Tibial nerve (tissue), 4 donors: ENCODE measurements at regions not wholly inside any gene's neighbourhood (a gene's known extent, or its start where the extent isn't known, plus 50 kb on each side); places are given as distances from the start of the nearest gene placed in this dataset.

Experiments used
- DNase-seq, 2 donors: peaks; one replicate each; pipeline ENCODE4 v3.0.0-alpha.2; 2019; ENCODE audit warnings: low spot score in 2 of 2
- H3K27ac ChIP-seq, 4 donors: fragments of 200-600 bp; sonication (generic) in 3 of 4; one replicate each; pipeline ENCODE4 v1.5.1; 2017 to 2019; ENCODE audit warnings: mild to moderate bottlenecking in 1 of 4
- H3K27me3 ChIP-seq, 2 donors: fragments of 200-600 bp; sonication (generic) in 1 of 2; one replicate each; pipeline versions ENCODE4 v1.5.1 to v1.6.0; 2017 to 2019
- H3K36me3 ChIP-seq, 3 donors: fragments of 200-600 bp; sonication (generic); one replicate each; pipeline ENCODE4 v1.5.1; 2018 to 2019
- H3K4me1 ChIP-seq, 4 donors: fragments of 200-600 bp; sonication (generic) in 3 of 4; one replicate each; pipeline ENCODE4 v1.5.1; 2017 to 2019
- H3K4me3 ChIP-seq, 4 donors: fragments of 200-600 bp; sonication (generic) in 3 of 4; one replicate each; pipeline ENCODE4 v1.5.1; 2017 to 2019; ENCODE audit warnings: mild to moderate bottlenecking in 1 of 4, moderate library complexity in 1 of 4
- H3K9me3 ChIP-seq, 4 donors: fragments of 200-600 bp; sonication (generic) in 3 of 4; one replicate each; pipeline ENCODE4 v1.5.1; 2017 to 2019
- CTCF ChIP-seq, 5 experiments: fragments of 200-600 bp in 3 of 5; fragments of 450-650 bp in 2 of 5; sonication (generic) in 3 of 5; IDR thresholded peaks; one replicate each; pipeline ENCODE4 v1.5.1; 2016 to 2019; ENCODE audit warnings: antibody characterized with exemption in 5 of 5, mild to moderate bottlenecking in 3 of 5, moderate library complexity in 2 of 5
- EP300 ChIP-seq, 2 donors: sonication (generic); formaldehyde crosslinking; IDR thresholded peaks; one replicate each; pipeline ENCODE4 v1.6.1; 2017; ENCODE audit warnings: antibody characterized with exemption in 2 of 2, mild to moderate bottlenecking in 1 of 2
- POLR2A ChIP-seq, 2 donors: fragments of 450-650 bp; IDR thresholded peaks; one replicate each; pipeline ENCODE4 v1.6.1; 2017; ENCODE audit warnings: antibody characterized with exemption in 2 of 2, mild to moderate bottlenecking in 2 of 2, moderate library complexity in 2 of 2
- WGBS, 2 donors: methylation state at CpG; one replicate each; pipeline ENCODE4 v1.1.5; 2018; 5-methylcytosine and 5-hydroxymethylcytosine counted together

DNA sequence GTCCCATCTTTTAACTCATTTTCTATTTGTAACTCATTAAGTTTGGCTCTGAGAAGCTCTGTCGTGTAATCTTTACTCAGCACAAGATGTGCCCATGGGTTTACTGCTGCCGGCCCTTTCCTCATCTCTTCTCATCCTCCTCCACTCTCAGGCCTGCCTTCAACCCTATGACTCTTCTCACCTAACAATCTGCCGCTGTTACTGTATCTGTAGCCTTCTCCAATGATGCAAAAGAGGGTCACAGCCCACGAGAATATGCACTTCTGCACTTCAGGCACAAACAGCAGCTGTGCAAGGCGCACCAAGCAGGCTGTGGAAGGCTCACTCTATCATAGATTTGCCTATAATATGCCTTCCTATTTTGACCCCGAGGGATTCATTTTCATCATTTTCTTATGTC, 546.5 kb upstream of the GALNTL6 start:
- 69 to 71% methylated on average over 6 of the region's 6 CpGs for WGBS, 2 donors
- no peaks in the 10 kb centered on the region for H3K27me3 ChIP-seq
- no peak for DNase-seq
- no peak overlapping the region for H3K4me3 ChIP-seq
- H3K27ac ChIP-seq = no peak overlapping the region
- no peaks in the 10 kb centered on the region for H3K9me3 ChIP-seq
- H3K4me1 ChIP-seq = no peaks in the 10 kb centered on the region
- H3K36me3 ChIP-seq = no peaks in the 10 kb centered on the region
- TF ChIP-seq EP300 (IDR thresholded peaks at IDR 0.05) = no peak
- no peak for TF ChIP-seq CTCF (IDR thresholded peaks at IDR 0.05)
- no peak for TF ChIP-seq POLR2A (IDR thresholded peaks at IDR 0.05)

- H3K9me3 ChIP-seq = peaks cover 0 to 3% (median 0%) of the 10 kb centered on the region in 4 donors
- no peak overlapping the region for H3K27ac ChIP-seq
- WGBS, 2 donors = 73 to 81% methylated on average over 1 of the region's 1 CpG
- no peaks in the 10 kb centered on the region for H3K36me3 ChIP-seq
- no peaks in the 10 kb centered on the region for H3K4me1 ChIP-seq
- TF ChIP-seq CTCF (IDR thresholded peaks at IDR 0.05) (no peak), EP300 (IDR thresholded peaks at IDR 0.05) (no peak), POLR2A (IDR thresholded peaks at IDR 0.05) (no peak)
- H3K4me3 ChIP-seq = no peak overlapping the region
- no peak for DNase-seq
- no peaks in the 10 kb centered on the region for H3K27me3 ChIP-seq
Observed at GRCh38 chr4:171265190-171265818, 547.9 kb upstream of the GALNTL6 start.

DNA sequence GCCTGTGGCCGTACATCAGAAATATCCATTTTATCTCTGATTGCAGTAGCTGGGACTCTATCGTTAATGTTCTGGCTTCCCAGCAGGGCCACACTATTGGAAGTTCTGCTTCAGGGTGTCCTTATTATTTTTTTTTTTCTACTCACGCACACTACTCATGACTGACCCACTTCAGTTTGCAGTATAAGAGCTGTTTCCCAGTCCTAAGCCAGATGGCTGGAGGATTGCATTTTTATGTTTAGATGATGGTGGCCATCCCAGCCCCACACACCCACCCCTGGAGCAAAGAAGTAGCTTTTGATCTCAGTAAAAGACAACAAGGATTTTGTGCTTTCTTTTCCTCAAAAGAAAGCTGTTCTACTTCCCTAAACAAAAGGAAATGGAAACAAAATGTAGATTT, 557.0 kb upstream of the GALNTL6 start:
- TF ChIP-seq EP300 (IDR thresholded peaks at IDR 0.05) = no peak
- no peak for TF ChIP-seq CTCF (IDR thresholded peaks at IDR 0.05)
- TF ChIP-seq POLR2A (IDR thresholded peaks at IDR 0.05) = no peak
- WGBS, 2 donors = 72 to 82% methylated on average over 3 of the region's 3 CpGs
- H3K4me3 ChIP-seq = no peak overlapping the region
- H3K9me3 ChIP-seq = peaks cover 0 to 5% (median 0%) of the 10 kb centered on the region in 4 donors
- no peak for DNase-seq
- H3K36me3 ChIP-seq = no peaks in the 10 kb centered on the region
- no peak overlapping the region for H3K27ac ChIP-seq
- no peaks in the 10 kb centered on the region for H3K4me1 ChIP-seq
- H3K27me3 ChIP-seq = no peaks in the 10 kb centered on the region

GRCh38 chr4:171246948-171247347, 566.3 kb upstream of the GALNTL6 start:
- DNase-seq = no peak
- no peaks in the 10 kb centered on the region for H3K9me3 ChIP-seq
- H3K4me1 ChIP-seq = no peaks in the 10 kb centered on the region
- no peak overlapping the region for H3K27ac ChIP-seq
- H3K4me3 ChIP-seq = no peak overlapping the region
- TF ChIP-seq POLR2A (IDR thresholded peaks at IDR 0.05) (no peak), EP300 (IDR thresholded peaks at IDR 0.05) (no peak), CTCF (IDR thresholded peaks at IDR 0.05) (no peak)
- no peaks in the 10 kb centered on the region for H3K36me3 ChIP-seq
- H3K27me3 ChIP-seq = no peaks in the 10 kb centered on the region

DNA sequence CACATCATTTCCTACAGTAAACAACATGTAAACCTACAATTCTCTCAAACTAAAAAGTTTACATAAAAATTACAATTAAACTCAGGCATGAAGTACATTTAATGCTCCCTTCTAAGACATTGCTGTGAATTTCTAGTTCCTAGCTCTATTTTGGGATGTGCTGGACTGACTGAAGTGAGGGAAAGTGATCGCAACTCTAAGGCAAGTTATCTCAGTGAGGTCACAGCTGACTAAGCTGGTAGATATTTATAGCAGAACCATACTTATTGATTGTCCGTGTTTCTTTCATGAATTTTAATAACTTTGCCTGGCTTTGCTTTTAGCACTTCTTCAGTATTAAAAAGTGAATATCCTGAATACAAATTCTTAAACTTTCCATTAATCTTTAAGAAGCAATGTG, 570.4 kb upstream of the GALNTL6 start:
- no peaks in the 10 kb centered on the region for H3K36me3 ChIP-seq
- 58 to 78% methylated on average over 2 of the region's 2 CpGs for WGBS, 2 donors
- no peak overlapping the region for H3K4me3 ChIP-seq
- no peaks in the 10 kb centered on the region for H3K27me3 ChIP-seq
- TF ChIP-seq POLR2A (IDR thresholded peaks at IDR 0.05) (no peak), CTCF (IDR thresholded peaks at IDR 0.05) (no peak), EP300 (IDR thresholded peaks at IDR 0.05) (no peak)
- H3K9me3 ChIP-seq = no peaks in the 10 kb centered on the region
- H3K27ac ChIP-seq = no peak overlapping the region
- H3K4me1 ChIP-seq = no peaks in the 10 kb centered on the region
- no peak for DNase-seq
